ENCODE measurements at regions not wholly inside any gene's neighbourhood (a gene's known extent, or its start where the extent isn't known, plus 50 kb on each side); places are given as distances from the start of the nearest gene placed in this dataset.

GRCh38 chr11:46223252-46223513 is 54.3 kb upstream of the CREB3L1 start:
- TF ChIP-seq CTCF (IDR thresholded peaks at IDR 0.05; ENCODE audit: insufficient read depth, low read depth, low read length, missing control alignments) = no peak
- no peak for DNase-seq (ENCODE audit: low read depth)
- no peak overlapping the region for H3K4me3 ChIP-seq (ENCODE audit: low read depth, low read length)

- DNase-seq (ENCODE audit: low read depth) = no peak
- no peak overlapping the region for H3K4me3 ChIP-seq (ENCODE audit: low read depth, low read length)
- no peak for TF ChIP-seq CTCF (IDR thresholded peaks at IDR 0.05; ENCODE audit: insufficient read depth, low read depth, low read length, missing control alignments)
Measured at GRCh38 chr11:46222490-46223251, 54.8 kb upstream of the CREB3L1 start.

- no peak for DNase-seq (ENCODE audit: low read depth)
- TF ChIP-seq CTCF (IDR thresholded peaks at IDR 0.05; ENCODE audit: insufficient read depth, low read depth, low read length, missing control alignments) = no peak
- H3K4me3 ChIP-seq (ENCODE audit: low read depth, low read length) = no peak overlapping the region
Measured at GRCh38 chr11:46220313-46220712, 57.1 kb upstream of the CREB3L1 start.

- no peak for TF ChIP-seq CTCF (IDR thresholded peaks at IDR 0.05; ENCODE audit: insufficient read depth, low read depth, low read length, missing control alignments)
- no peak for DNase-seq (ENCODE audit: low read depth)
- H3K4me3 ChIP-seq (ENCODE audit: low read depth, low read length) = no peak overlapping the region
Measured at GRCh38 chr11:46216765-46217089, 60.7 kb upstream of the CREB3L1 start.

- DNase-seq (ENCODE audit: low read depth) = peak; percentile 11
- H3K4me3 ChIP-seq (ENCODE audit: low read depth, low read length) = 0 out of 2 replicates have a peak overlapping the region, but pooled peaks have one; percentile 10
- TF ChIP-seq CTCF (IDR thresholded peaks at IDR 0.05; ENCODE audit: insufficient read depth, low read depth, low read length, missing control alignments) = no peak
Measured at GRCh38 chr11:46216019-46216764, 61.3 kb upstream of the CREB3L1 start.

- TF ChIP-seq CTCF (IDR thresholded peaks at IDR 0.05; ENCODE audit: insufficient read depth, low read depth, low read length, missing control alignments) = no peak
- no peak overlapping the region for H3K4me3 ChIP-seq (ENCODE audit: low read depth, low read length)
- DNase-seq (ENCODE audit: low read depth) = no peak
Measured at GRCh38 chr11:46215208-46215931, 62.1 kb upstream of the CREB3L1 start.

Measured in GM12865 (cell line).